ENCODE measurements at regions not wholly inside any gene's neighbourhood (a gene's known extent, or its start where the extent isn't known, plus 50 kb on each side); places are given as distances from the start of the nearest gene placed in this dataset.

DNA sequence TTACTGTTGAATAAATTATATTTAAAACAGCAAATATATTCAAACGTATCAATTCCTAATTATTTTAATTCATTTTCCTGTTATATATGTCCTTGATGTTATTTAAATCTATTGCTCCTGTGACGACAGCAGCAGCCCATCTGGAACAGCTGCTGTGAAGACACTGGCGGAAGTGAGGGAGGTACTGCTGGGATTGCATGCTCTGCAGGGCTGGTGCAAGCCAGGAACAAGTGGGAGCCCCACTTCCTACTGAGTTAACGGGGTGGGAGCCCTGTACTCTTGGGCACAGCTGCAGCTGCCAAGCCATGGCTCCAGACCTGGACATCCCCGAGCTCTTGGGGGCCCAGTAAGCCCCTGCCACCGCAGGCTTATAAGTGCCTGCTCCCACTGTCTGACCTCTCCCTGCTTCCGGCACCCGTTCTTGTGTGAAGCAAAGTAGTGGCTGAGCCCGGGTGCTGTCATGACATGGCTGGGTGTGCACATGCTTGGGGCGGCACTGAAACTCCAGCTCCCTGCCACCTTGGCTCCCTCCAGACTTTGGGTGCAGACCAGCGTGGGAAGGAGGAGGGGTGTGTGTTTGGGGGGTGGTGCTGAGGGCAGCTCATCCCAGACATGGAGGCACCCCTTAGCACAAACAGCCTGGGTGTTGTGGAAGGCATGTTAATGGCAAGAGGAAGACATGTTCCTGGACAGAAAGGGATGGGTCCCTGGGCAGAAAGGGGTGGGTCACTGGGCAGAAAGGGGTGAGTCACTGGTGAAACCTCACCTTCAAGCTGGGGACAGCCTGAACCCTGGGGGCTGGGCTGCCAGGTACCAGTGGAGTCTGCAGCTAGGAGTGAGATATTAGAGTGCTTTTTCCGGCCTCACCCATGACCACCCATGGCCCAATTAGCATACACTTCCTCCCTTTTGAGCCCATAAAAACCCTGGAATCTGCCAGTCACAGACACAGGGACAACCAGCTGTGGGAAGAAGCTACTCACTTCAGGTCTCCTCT lies 1981.3 kb upstream of the IGFBP7 start:
- no peak for DNase-seq

DNA sequence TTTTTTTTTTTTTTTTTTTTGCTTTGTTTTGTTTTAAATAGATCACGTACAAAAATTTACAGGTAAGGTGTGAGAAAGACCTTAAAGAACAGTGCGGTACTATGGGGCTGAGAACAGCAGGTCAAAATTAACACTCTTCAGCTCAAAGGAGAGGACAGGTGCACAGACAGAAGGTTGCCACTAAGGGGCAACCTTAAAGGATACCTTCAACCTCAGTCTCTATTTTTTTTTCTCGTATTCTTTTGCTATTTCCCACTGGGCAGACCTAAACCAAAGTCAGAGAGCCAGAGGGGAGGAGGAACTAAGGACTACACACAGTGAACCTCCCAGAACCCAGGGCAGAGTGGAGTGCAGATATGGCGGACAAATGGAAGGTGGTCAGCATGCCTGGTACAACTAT lies 1984.3 kb upstream of the IGFBP7 start:
- no peak for DNase-seq

DNA sequence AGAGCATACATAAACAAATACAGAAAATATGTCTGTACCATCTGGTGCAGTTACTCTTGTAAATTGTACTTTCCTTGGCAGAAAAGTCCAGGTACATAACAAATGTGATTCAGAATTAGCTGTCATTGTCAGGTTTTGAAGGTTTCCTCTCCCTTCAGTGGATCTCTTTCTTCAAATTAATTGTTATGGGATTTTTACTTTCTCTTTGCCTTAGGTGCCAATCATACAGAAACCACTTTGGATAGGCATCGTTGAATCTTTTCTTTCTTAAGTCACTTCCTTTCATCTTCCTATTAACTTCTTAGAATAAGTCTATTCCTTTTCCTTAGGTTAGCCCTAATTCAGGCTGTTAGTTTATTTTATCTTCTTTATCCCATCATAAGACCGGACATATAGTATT lies 1992.1 kb upstream of the IGFBP7 start:
- no peak for DNase-seq

DNA sequence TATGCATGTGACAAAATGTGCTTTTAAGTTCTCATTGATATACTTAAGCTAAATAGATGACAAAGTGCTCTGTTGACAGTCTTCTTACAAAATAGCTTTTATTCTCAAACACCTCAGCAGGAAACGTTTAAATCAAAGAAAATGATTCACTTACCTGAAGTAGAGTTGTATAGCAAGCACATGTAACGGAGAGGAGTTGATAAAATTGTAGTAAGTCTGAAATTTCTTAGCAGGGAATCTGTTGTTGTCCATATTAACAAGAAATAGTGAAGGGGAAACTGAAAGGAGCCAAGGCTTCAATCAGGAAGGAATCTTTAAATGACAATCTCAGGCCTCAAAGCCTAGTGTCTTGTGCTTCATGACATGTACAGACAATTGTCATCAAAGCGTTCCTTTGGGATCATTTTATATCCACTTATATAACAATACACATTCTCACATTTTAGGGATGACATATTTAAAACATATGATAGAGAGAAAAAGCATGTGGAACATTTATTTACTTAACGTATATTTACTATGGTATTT lies 2010.2 kb upstream of the IGFBP7 start:
- DNase-seq: peak; percentile 6

DNA sequence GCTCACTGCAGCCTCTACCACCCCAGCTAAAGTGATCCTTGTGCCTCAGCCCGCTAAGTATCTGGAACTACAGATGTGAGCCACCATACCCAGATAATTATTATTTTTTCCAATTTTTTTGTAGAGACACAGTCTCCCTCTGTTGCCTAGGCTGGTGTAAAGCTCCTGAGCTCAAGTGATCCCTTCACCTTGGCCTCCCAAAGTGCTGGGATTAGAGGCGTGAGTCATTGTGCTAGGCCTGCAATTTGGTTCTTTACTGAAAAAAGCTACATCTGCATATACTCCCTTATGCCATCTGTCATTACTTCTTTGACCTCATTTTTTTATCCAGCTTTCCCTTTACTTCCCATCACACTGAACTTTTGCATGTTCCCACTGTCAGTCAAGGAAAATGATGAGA lies 2012.4 kb upstream of the IGFBP7 start:
- no peak for DNase-seq

DNA sequence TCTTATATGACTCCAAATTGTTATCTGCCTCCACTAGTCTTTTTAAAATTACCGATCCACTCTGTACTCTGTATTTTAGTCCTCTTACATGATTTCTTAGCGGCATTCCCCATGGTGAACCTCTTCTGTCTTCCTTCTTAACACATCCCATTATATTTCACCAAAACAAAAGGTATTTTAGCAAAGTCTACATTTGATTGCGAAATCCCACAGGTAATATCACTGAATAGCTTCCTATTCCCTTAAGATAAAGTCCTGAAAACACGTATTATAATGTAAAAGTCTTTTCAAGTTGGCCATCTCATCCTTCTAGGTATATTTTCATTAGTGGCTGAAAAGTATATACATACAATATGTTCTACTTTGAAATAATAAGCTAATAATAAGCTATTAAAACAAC lies 2016.0 kb upstream of the IGFBP7 start:
- DNase-seq: no peak

DNA sequence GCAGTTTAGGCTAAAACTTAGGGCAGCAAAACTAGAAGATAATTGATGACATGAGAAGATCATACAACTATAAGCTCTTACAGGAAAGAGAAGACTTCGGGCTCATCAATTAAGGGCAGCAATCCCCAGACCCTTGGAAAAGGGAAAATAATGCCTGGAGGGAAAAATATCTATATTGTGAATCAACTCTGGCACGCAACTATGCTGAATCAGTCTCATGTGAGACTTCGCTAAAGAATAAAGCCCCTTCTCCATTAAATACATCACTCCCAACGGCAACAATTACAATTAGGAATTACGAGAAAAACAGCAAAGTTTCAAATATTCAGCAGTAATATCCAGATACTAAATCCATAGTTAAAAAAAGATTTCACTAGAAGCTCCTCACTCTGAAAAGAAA lies 2016.8 kb upstream of the IGFBP7 start:
- peak; percentile 1 for DNase-seq

DNA sequence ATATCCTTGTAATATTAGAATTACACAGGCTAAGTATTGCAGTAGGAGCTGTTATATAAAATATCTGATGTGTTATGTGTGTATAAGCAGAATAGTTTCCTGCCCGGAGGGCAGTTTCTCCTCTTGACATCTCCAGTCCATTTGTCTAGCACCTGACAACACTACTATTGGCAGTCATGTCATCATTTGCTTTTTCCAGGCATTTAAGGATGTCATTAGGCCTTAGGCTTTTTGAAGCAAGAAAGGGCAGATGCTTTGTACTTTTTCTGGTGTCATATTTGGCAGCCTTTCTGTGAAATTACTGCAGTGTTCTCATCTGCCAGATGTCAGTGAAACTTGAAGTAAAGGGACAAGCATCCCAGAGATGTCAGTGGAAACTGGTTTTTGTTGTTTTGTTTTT lies 2017.6 kb upstream of the IGFBP7 start:
- DNase-seq: peak; percentile 57

DNA sequence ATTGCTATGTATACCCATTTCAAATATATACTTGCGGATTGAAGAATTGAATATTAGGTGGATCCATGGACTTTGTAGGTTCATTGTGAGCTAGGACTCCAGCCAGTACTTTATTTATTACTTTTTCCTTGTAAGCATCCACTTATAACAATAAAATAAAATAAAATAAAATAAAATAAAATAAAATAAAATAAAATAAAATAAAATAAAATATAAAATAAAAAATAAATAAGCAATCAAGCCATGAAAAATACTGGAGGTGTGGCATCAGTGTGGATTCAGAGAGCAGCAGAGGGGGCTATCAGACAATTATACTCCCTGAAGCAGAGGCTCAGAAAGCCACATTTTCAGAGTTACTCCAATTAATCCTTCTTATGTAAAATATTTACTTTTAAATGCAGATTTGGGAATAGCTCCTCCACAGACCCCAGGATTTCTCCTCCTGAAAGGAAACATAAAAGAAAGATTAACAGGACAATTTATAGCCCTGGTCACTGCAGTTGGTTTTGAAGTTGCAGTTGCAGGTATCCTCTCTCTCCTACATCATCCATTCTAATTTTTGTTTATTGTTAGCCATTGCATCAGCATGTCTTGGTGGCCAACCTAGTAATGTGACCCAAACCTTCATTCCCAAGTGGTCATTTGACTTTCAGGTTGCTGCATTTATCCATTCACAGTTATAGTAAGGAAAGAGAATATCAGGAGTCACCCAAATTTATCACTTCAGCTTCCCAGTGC lies 2025.2 kb upstream of the IGFBP7 start:
- no peak for DNase-seq

DNA sequence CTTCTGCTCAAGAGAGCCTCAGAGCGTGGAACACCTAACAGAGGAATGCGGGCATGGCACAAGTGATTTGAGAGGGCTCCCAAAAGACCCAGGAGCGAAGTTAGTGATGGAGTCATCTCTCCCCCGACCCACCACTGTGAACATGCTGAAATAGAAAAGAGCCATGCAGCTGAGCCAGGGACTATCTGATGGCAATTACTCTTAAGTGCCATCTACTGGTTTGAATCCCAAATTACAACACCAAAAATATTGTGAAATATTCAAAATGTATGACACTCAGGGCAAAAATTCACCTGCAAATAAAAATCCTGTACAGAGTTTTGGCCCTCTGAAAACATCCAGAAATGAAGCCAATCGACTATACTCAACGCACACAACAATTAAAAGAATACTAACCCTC lies 2038.9 kb upstream of the ADGRL3 start:
- DNase-seq: no peak

DNA sequence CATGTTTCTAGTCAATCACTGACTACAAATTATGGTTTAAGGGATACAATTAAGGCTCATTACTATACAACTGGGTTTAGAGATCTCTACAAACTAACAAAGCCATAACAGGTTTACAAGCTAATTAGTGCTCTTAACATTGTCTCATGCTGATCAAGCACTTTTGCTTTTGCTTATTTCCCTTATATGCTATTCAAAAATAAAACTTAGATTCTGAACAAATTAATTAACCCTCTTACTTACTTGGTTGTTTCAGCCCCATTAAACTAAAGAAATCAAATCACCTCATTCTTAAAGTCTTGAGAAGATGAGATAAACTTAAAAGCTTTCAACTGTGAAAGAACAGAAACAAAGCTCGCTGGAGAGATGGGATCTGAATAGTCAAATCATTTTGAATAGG lies 2024.5 kb upstream of the ADGRL3 start:
- DNase-seq: no peak

DNA sequence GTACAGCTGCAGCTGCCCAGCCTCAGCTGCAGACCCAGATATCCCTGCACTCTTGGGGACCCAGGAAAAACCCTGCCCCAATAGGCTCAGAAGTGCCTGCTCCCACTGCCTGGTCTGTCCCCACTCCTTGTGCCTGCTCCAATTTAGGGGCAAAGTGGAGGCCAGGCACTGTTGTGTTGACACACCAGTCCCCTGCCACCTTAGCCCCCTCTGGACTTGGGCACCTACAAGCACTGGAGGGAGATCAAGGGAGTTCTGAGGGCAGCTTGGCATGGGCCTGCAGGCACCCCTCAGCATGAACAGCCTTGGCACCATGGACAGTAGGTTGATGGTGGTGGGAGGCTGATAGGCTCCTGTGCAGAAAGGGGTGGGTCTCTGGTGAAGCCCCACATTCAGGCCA lies 2020.8 kb upstream of the ADGRL3 start:
- no peak for DNase-seq

DNA sequence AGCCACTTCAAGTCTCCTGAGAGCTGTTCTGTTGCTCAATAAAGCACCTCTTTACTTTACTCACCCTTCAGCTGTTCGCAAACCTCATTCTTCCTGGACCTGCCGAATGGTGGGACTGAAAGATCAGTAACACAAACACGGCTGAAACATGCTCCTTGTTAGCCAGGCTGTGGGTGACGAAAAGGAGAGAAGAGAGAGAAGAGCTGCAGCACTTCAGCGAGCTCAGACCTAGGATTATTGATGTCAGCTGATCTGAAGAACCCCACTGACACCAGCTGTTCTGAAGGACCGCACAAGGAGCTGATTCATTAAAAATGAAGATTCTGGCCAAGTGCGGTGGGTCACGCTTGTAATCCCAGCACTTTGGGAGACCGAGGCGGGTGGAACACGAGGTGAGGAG lies 2020.0 kb upstream of the ADGRL3 start:
- no peak for DNase-seq

DNA sequence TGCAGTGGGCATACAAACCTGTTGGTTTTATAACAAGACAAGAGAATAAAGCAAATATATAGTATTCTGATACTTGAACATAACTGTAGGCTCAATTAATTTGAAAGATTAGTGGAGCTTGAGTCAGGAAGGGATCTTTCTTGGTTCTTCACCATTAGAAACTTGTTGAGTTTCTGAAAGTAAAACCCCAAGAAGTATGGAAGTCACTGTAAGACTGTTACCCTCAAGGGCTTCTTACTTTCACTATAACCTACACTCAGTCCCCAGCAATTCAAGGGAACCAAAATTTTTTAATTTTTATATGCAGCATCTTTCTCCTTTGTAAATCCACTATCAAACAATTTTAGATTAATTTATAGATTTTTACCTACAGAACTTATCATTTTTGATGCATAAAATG lies 2019.2 kb upstream of the ADGRL3 start:
- DNase-seq: no peak

DNA sequence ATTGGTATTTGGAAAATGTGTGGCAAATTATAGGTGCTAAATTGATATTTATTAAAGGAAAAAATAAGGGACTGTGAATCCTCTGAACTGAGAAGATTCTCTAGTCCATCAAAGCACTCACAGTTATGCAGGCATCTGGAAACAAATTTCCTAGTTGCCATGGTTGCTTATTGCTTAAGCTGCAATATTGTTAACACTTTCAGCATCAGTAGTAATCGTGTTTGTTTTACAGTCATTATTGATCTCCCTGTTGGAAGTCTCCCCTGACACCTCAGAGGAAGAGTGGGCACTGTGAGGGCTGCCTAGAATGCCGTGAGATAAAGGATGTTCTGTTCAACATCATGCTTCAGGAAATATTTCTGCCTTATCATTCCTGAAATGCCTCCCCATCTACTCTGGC lies 2004.3 kb upstream of the ADGRL3 start:
- peak; percentile 73 for DNase-seq

DNA sequence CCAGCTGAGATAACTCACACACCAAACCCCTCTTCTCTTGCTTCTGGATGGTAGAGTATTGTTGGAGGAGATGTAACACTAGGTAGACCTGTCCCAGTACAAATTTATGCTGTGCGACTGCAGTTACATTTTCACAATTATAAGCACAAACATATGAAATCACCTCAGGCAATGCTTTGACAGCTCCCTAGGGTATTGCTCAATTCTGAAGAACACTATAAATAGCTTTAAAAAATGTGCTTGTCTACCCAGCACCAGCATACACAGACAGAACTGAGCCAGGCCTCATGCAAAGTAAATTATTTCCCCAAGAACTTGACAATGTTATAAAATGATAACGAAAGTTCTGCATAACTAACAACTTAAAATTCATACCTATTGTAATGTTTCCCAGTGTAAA lies 1999.1 kb upstream of the ADGRL3 start:
- DNase-seq: peak; percentile 43

DNA sequence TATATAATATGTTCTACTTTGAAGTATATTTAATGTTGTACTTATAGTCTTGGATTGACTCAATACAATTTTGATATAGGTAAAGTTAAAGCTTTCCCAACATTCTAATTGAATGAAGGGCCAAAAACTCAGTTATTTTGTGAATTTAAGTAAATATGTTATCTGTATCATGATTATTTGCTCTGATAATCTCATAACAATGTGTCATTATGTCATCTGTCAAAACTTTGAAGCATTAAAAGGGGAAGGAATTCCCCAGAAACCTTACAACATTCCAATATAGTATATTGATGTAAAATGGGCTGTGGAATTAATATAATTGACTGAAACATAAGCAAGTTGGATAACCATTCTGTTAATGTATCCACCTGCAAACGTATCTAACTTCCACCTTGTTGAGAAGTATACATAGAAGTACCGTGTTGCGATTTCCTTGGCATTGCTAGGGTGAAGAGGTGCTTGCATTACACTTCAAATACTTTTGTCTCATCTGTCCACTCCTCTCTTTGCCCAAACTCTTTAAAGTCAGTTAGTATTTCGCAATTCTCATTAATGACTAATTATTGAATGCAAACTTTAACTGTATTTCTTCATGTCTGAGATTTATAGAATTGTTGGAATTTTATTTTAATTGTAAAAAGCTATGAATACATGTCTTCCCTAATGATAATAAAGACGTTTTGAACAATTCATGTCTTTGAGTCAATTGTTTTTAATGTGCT lies 1982.1 kb upstream of the ADGRL3 start:
- no peak for DNase-seq

DNA sequence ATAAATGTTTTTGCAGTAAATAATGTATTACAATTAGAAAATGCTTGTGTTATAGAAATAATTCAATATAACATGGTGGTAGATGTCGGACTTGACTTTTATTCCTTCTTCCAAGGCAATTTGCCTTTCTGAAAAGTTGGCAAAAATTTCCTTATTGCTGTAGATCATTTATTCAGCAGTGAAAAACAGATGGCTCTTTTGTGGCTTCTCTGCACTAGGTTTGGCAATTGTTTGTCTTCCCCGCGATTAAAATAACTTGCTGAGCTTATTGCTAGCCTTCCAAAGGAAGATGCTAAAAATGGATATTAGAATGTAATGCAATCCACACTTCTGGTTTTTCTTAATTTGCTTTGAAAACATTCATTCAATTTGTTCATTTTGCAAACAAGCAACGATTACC lies 1977.9 kb upstream of the ADGRL3 start:
- no peak for DNase-seq

DNA sequence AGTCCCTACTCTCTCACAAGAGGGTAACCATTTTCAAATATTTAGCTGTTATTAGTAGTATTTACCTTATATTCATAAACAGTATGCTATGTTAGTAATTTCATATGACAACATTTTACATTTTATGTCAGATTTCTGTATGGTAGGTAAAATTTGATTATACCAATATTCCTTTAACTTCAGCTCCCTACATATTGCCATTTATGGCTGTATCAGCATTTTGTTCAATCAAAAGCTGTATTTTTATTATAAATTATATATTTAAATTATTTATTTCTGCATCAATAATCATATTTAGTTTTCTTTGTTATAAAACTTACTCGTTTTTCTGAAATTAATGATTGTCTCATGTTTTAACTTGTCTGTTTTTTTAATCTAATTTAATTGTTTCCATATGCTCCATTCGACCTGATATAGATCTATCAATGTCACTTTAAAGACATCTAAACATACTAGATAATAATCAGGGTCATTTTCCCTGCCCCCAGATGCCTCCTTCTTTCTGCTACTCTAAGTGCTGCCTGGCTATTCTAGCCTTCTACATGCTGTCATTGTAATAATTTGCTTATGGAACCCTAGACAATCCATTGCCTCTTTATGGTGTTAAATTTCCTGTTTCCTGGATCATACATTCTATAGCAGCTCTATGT lies 1976.7 kb upstream of the ADGRL3 start:
- DNase-seq: peak; percentile 6

DNA sequence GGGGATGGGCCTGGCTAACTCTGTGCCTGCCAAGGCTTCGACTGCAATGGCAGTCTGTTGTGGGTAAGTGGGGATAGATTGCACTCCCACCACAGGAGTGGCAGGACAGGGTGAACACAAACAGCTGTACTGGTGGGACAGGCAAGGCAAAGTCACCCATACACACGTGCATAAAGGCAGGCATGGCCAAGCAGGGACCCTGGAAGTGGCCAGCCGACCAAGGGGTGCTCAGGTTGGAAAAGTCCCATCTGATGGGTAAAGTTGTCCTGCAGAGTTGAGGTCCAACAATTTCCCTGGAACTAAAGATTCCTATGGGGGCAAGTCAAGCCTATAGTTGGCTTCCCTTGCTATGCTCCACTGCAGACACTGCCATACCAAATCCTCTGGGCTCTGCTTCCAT lies 1961.9 kb upstream of the ADGRL3 start:
- DNase-seq: no peak

DNA sequence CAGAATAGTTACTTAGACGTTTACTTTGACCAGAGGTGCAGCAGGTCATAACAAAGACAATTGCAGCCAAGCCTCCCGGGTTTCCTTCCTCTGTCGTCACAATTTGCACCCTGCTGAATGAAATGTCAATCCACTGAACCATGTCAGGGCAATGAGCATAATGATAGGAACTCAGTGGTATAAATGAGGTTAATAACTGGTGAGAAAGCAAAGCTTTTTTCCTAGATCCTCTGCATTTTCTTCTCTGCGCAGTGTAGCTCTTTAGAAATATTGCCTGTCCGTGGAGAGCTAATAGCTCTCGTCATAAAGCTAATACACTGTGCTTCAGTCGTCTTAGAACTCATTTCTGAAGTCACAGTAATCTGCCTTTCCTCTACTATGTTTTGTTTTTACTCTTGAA lies 1960.1 kb upstream of the ADGRL3 start:
- DNase-seq: peak; percentile 85

DNA sequence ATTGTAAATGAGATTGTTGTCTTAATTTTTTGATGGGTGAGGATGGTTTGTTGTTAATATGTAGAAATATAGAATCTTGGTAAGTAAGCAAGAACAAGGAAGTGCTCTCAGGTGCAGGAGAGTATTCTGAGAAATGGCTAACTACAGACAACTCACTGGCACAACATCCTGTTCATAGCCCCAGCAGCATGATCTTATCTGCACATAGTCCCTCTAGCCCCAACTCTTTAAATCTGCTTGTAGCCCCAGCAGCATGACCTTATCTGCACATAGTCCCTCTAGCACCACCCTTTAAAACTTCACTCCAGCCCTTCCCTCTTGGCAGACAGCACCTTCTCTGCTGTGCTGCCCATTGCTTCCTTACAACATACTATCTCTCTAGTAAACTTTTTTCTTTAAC lies 1957.1 kb upstream of the ADGRL3 start:
- DNase-seq: no peak

DNA sequence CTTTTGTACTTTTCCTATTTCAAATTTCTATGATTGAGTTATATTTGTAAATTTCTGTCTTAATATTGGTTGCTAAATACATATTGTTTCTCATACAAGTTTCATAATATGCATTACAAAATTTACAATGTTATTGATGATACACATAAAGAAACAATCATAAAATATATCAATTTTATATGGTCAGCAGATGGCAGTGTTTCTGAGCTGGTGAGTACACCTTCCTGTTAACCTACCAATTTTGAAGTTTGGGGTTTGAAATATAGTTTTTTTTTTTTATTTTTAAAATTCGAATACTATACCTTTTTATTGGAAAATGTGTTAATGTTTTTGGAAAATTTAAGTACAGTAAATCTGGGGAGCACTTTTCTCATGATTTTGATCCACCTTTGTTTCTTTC lies 1953.1 kb upstream of the ADGRL3 start:
- peak; percentile 18 for DNase-seq
